HepG2 (cell line): ENCODE measurements at regions not wholly inside any gene's neighbourhood (a gene's known extent, or its start where the extent isn't known, plus 50 kb on each side); places are given as distances from the start of the nearest gene placed in this dataset.

Experiments
- ATAC-seq: fragments of 200-7000 bp; cut with Tn5 transposase; 3 replicates; pipeline ENCODE4 v1.9.1; 2020; ENCODE audit warnings: mild to moderate bottlenecking, moderate library complexity
- BruUV-seq: library from RNA; stranded (reverse); fragments of 400-500 nt; replicated peaks from 2 replicates; lab custom pipeline; 2021; lab: Mats Ljungman, UMichigan
- CTCF ChIA-PET: fragments of 300-600 bp; formaldehyde crosslinking; extraction: SDS; loops from one replicate; lab custom pipeline; 2021; ENCODE audit warnings: low total read pairs, inconsistent platforms, low intra/inter-chr PET ratio; lab: Yijun Ruan, JAX
- POLR2A ChIA-PET: fragments of 350-600 bp; sonication (Branson Sonifier 250); formaldehyde crosslinking; loops from one replicate; lab custom pipeline; 2020; ENCODE audit warnings: antibody characterized with exemption, inconsistent platforms; lab: Yijun Ruan, JAX
- DNase-seq: peaks from one replicate; pipeline ENCODE4 v3.0.0-alpha.2; 2015; ENCODE audit warnings: low spot score
- FAIRE-seq: peaks from 3 replicates; lab custom pipeline; 2011; peaks lifted over from hg19 to GRCh38; lab: Jason Lieb, UNC
- H2AFZ ChIP-seq: one replicate; pipeline ENCODE4 v1.6.1; 2011; ENCODE audit warnings: low read length, inconsistent platforms
- H3K27ac ChIP-seq: fragments of 300-600 bp; 3 replicates; pipeline ENCODE4 v1.8.0; 2011; ENCODE audit warnings: mixed run types, mild to moderate bottlenecking, mixed read lengths, low read length, inconsistent platforms; ENCODE audit not compliant: insufficient read depth; ENCODE audit errors: extremely low read length
- H3K27me3 ChIP-seq, 2 experiments: fragments of 200-600 bp in 1 of 2; 2 replicates in 1 of 2; 3 replicates in 1 of 2; pipeline versions ENCODE4 v1.6.0 to v1.8.0; 2011; ENCODE audit warnings: low read length in 2 of 2, mild to moderate bottlenecking in 2 of 2, moderate library complexity in 2 of 2, inconsistent platforms in 1 of 2; ENCODE audit not compliant: insufficient read depth in 2 of 2, control insufficient read depth in 1 of 2
- H3K36me3 ChIP-seq, 2 experiments: fragments of 200-600 bp in 1 of 2; replicated peaks in 1 of 2; 2 replicates in 1 of 2; 3 replicates in 1 of 2; pipeline versions ENCODE4 v1.5.1 to v1.8.0; 2011; ENCODE audit warnings: low read length in 2 of 2, inconsistent platforms in 1 of 2; ENCODE audit not compliant: insufficient read depth in 2 of 2, control insufficient read depth in 1 of 2
- H3K4me1 ChIP-seq: 2 replicates; pipeline ENCODE4 v1.5.1; 2012; ENCODE audit warnings: low read length, inconsistent platforms; ENCODE audit not compliant: insufficient read depth
- H3K4me2 ChIP-seq: 2 replicates; pipeline ENCODE4 v1.6.0; 2011; ENCODE audit warnings: low read depth, low read length, inconsistent platforms
- H3K4me3 ChIP-seq, 3 experiments: fragments of 200-600 bp in 1 of 3; sonication (generic), shearing (Covaris generic) in 1 of 3; replicated peaks in 1 of 3; 2 replicates each; pipeline ENCODE4 v1.5.1; 2011 to 2016; ENCODE audit warnings: low read length in 3 of 3, inconsistent platforms in 2 of 3, low read depth in 2 of 3, mild to moderate bottlenecking in 2 of 3, control low read depth in 1 of 3, mixed read lengths in 1 of 3; ENCODE audit not compliant: insufficient read depth in 1 of 3
- H3K79me2 ChIP-seq: one replicate; pipeline ENCODE4 v1.6.1; 2011; ENCODE audit warnings: low read length, inconsistent platforms; ENCODE audit not compliant: insufficient read depth
- H3K9ac ChIP-seq: 2 replicates; pipeline ENCODE4 v1.6.0; 2011; ENCODE audit warnings: mild to moderate bottlenecking, low read depth, low read length, inconsistent platforms; ENCODE audit not compliant: insufficient read depth
- H3K9me3 ChIP-seq: 2 replicates; pipeline ENCODE4 v1.5.1; 2012; ENCODE audit warnings: mild to moderate bottlenecking, low read length
- H4K20me1 ChIP-seq: 2 replicates; pipeline ENCODE4 v1.6.0; 2011; ENCODE audit warnings: inconsistent platforms, mild to moderate bottlenecking, low read length, moderate library complexity; ENCODE audit not compliant: insufficient read depth
- GABPA ChIP-seq, 2 experiments: IDR thresholded peaks; 2 replicates each; pipeline ENCODE4 v1.6.1; 2011 to 2016; ENCODE audit warnings: low read depth in 2 of 2, low read length in 1 of 2, missing biosample characterization in 1 of 2, missing genetic modification characterization in 1 of 2
- KLF11 ChIP-seq: IDR thresholded peaks from 2 replicates; pipeline ENCODE4 v1.6.1; 2016; ENCODE audit warnings: missing compliant biosample characterization
- MYC ChIP-seq: sonication (generic); formaldehyde crosslinking; IDR thresholded peaks from 2 replicates; pipeline ENCODE4 v1.9.0; 2021; ENCODE audit warnings: missing genetic modification reagents, borderline replicate concordance
- NFRKB ChIP-seq: fragments of 450-650 bp; IDR thresholded peaks from 2 replicates; pipeline ENCODE4 v1.6.1; 2017
- PHB2 ChIP-seq: fragments of 450-650 bp; IDR thresholded peaks from 2 replicates; pipeline ENCODE4 v1.6.1; 2018; ENCODE audit not compliant: partially characterized antibody
- SIX4 ChIP-seq: sonication (generic); formaldehyde crosslinking; IDR thresholded peaks from 2 replicates; pipeline ENCODE4 v1.4.0; 2020; ENCODE audit warnings: missing genetic modification reagents
- SP1 ChIP-seq, 2 experiments: fragments of 450-650 bp in 1 of 2; sonication (generic) in 1 of 2; formaldehyde crosslinking in 1 of 2; IDR thresholded peaks; 2 replicates each; pipeline versions ENCODE4 v1.4.0 to v1.6.1; 2016 to 2020; ENCODE audit warnings: missing genetic modification reagents in 1 of 2
- SP2 ChIP-seq: sonication (generic); formaldehyde crosslinking; IDR thresholded peaks from 2 replicates; pipeline ENCODE4 v1.5.1; 2020; ENCODE audit warnings: mild to moderate bottlenecking, missing genetic modification reagents
- ZFP41 ChIP-seq: sonication (generic); formaldehyde crosslinking; IDR thresholded peaks from 2 replicates; pipeline ENCODE4 v1.4.0; 2020; ENCODE audit warnings: mild to moderate bottlenecking, missing genetic modification reagents, borderline replicate concordance
- ZFP91 ChIP-seq: sonication (generic); formaldehyde crosslinking; IDR thresholded peaks from 2 replicates; pipeline ENCODE4 v1.9.0; 2022; ENCODE audit warnings: missing genetic modification reagents, mild to moderate bottlenecking, borderline replicate concordance
- ZNF138 ChIP-seq: sonication (generic); formaldehyde crosslinking; IDR thresholded peaks from 2 replicates; pipeline ENCODE4 v1.5.0; 2020; ENCODE audit warnings: mild to moderate bottlenecking, low read depth, missing genetic modification reagents
- ZNF143 ChIP-seq: sonication (generic); formaldehyde crosslinking; IDR thresholded peaks from 2 replicates; pipeline ENCODE4 v1.4.0; 2020; ENCODE audit warnings: missing genetic modification reagents
- ZNF354B ChIP-seq: sonication (generic); formaldehyde crosslinking; IDR thresholded peaks from 2 replicates; pipeline ENCODE4 v1.8.0; 2022; ENCODE audit warnings: mild to moderate bottlenecking, missing genetic modification reagents
- ZNF484 ChIP-seq: sonication (generic); formaldehyde crosslinking; IDR thresholded peaks from 2 replicates; pipeline ENCODE4 v1.5.1; 2020; ENCODE audit warnings: mild to moderate bottlenecking, low read depth, missing genetic modification reagents, borderline replicate concordance
- ZNF552 ChIP-seq: sonication (generic); formaldehyde crosslinking; IDR thresholded peaks from 2 replicates; pipeline ENCODE4 v1.9.0; 2022; ENCODE audit warnings: missing genetic modification reagents, mild to moderate bottlenecking, borderline replicate concordance
- ZNF556 ChIP-seq: sonication (generic); formaldehyde crosslinking; IDR thresholded peaks from 2 replicates; pipeline ENCODE4 v1.4.0; 2020; ENCODE audit warnings: mild to moderate bottlenecking, missing genetic modification reagents, borderline replicate concordance
- WGBS: methylation state at CpG from one replicate; pipeline ENCODE4 v1.1.6; 2017; ENCODE audit warnings: low lambda C conversion rate; 5-methylcytosine and 5-hydroxymethylcytosine counted together
- in situ Hi-C: cut with HindIII; loops from 2 replicates; pipeline ENCODE4 v1.10.0; 2017; ENCODE audit warnings: low pct_unique_long_range_greater_than_20kb; ENCODE audit not compliant: extremely low pct_ligation_motif_present
- intact Hi-C: fragments of 100-400 bp; cut with micrococcal nuclease; formaldehyde crosslinking; loops from one replicate; pipeline ENCODE4 v1.10.0; 2022; ENCODE audit not compliant: unreplicated experiment

GRCh38 chr7:69257592-69257991 is 340.7 kb upstream of the AUTS2 start:
- Histone ChIP-seq H3K27ac (no peak overlapping the region), H3K4me2 (no peak overlapping the region), H3K4me3 (no peak overlapping the region), H4K20me1 (no peaks in the 10 kb centered on the region), H2AFZ (no peak overlapping the region), H3K4me1 (no peaks in the 10 kb centered on the region), H3K9ac (no peak overlapping the region), H3K36me3 (no peaks in the 10 kb centered on the region), H3K9me3 (peaks cover 51% of the 10 kb centered on the region), H3K27me3 (no peaks in the 10 kb centered on the region), H3K79me2 (no peaks in the 10 kb centered on the region)
- in situ Hi-C loops, result no loop called here
- POLR2A ChIA-PET, result no interaction called here
- intact Hi-C loops, result no loop called here
- BruUV-seq, result no TSS peak
- 3% methylated on average over 2 of the region's 2 CpGs for WGBS
- DNase-seq, result no peak
- no peak for FAIRE-seq
- CTCF ChIA-PET, result no interaction called here
- no peak for ATAC-seq
- TF ChIP-seq ZNF556, result no peak
- TF ChIP-seq NFRKB, result no peak
- no peak for TF ChIP-seq PHB2
- TF ChIP-seq ZNF138, result no peak
- no peak for TF ChIP-seq ZFP91 (CRISPR knock-in tag)
- TF ChIP-seq MYC (CRISPR knock-in tag), result no peak
- TF ChIP-seq GABPA (IDR thresholded peaks at IDR 0.05; ENCODE audit: low read depth, low read length), result no peak
- no peak for TF ChIP-seq GABPA (CRISPR knock-in tag; IDR thresholded peaks at IDR 0.05; ENCODE audit: low read depth)
- TF ChIP-seq SIX4 (CRISPR knock-in tag), result no peak
- no peak for TF ChIP-seq SP2 (CRISPR knock-in tag)
- no peak for TF ChIP-seq ZNF484 (CRISPR knock-in tag)
- no peak for TF ChIP-seq SP1 (IDR thresholded peaks at IDR 0.05)
- no peak for TF ChIP-seq SP1 (CRISPR knock-in tag; IDR thresholded peaks at IDR 0.05)
- TF ChIP-seq ZNF354B (CRISPR knock-in tag), result no peak
- no peak for TF ChIP-seq ZNF143 (CRISPR knock-in tag)
- TF ChIP-seq KLF11 (CRISPR knock-in tag), result no peak
- TF ChIP-seq ZFP41 (CRISPR knock-in tag), result no peak
- TF ChIP-seq ZNF552, result no peak
